DMS114 treated with DMSO at 0.1 percent for 48 hours (cell line): ENCODE measurements at regions not wholly inside any gene's neighbourhood (a gene's known extent, or its start where the extent isn't known, plus 50 kb on each side); places are given as distances from the start of the nearest gene placed in this dataset.

Experiments used
- DNase-seq: peaks from one replicate; lab custom pipeline; 2025; ENCODE audit not compliant: unreplicated experiment; lab: John Stamatoyannopoulos, UW

DNA sequence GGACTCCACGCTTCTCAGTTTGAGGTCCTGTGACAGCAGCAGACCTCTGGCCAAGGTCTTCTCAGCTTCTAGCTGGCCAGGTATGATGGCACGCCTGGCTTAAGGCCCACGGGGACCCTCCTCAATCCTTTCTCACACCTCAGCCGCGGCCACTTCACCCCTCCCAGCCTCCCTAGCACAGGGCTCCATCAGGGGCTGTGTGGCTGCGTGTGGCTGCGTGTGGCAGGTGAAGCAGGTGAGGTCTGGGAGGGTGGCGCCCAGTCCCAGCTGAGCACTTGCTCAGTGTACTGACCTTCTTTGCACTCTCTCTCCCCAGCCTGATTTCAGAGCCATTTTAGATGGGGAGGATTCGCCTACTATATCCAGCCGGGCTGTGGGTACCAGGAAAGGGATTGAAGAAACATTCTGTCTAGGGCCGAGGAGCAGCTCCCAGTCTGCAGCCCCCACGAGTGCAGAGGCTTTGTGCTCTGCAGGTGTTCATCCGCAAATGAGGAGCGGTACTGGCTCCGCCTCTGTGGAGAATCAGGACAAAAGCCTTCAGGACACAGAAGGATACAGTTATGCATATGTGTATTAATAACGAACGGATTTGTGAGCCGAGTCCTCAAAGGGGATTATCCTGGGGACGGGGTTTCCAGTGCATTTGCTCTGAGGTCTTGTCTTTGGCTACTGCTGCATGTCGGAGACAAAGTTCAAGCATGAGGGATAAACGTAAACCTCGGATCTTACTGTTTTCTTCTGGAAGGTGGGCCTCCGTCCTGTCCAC lies 236.9 kb upstream of the RAB6C start:
- no peak for DNase-seq

DNA sequence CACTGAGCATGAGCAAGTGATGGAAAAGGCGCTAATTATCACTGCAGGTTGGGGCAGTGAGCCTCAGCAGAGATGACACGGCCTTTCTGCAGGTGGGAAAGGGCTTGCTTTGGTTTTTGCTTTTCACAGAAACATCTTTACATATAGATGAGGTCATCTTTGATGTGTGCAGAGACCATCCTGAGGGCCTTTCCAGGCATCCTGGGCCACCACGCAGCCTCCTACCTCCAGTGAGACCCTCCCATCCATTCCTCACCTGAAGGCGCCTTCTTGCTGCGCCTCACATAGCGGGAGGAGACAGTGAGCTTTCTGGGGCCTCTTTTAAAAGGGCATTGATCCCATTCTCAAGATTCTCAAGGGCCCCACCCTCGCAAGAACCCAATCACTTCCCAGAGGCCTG lies 235.3 kb upstream of the RAB6C start:
- DNase-seq, result no peak

DNA sequence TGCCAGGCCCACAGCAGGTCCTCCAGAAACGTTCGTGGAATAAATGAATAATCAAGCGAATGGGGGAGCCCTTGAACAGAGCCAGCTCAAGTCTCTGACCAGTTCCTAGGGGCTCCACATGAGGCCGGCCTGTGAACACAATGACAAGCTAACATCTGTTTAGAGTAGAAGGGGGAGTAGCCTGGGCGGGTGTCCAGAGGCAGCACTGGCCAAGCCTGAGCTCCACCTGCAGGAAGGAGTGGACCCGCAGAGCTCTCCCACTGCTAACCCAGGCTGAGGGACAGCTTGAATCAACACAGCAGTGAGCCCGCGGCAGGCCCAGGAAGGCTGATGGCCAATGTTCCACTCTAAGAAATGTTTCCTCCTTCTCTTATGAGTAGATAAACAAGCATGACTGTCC lies 234.8 kb upstream of the RAB6C start:
- DNase-seq, result no peak

DNA sequence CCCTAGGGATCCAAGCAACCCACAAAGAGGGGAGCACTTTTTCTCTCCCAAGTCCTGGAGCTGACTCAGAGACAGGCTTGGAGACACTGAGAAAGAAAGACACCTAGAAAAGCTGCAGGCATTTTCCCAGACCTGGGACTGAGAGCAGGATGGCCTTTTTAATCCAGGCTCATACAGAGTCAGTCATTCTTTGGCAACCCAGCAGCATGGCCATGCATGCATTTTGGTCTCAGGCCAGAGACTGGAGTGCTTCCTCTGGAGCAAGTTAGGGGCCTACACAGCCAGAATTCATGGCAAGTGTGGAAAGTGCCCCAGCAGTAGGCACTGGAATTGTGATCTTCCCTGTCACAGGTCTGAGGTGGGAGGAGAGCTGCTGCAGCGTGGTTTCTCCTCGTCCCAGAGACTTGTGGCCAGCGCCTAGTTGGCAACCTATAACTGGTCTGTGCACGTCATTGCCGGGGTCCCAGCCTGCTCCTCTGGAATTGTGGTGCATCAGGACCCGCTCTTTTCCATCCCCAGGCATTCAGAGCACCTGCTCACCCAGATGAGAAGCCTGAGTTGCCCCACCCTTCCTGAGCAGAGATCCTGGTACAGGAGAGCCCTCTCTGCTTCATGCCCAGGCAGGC lies 231.9 kb upstream of the RAB6C start:
- DNase-seq, result no peak

DNA sequence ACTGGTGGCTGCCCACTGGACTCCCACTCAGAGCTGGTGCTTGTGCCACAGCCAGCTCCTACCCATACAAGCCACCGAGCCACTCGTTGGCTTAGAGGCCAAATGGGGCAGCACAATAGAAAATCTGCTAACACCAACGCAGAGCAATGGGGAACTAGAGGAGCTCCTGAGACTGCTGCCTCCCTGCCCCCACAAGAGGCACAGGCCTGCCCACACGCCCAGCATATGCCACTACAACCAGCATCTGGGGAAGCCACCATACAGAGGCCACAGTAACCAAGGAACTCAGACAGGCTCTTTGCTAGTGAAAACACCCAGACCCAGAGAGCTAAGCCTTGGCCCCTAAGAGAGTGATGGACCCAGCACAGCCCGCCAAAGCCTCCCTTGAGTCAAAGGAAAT lies 231.2 kb upstream of the RAB6C start:
- DNase-seq, result no peak

DNA sequence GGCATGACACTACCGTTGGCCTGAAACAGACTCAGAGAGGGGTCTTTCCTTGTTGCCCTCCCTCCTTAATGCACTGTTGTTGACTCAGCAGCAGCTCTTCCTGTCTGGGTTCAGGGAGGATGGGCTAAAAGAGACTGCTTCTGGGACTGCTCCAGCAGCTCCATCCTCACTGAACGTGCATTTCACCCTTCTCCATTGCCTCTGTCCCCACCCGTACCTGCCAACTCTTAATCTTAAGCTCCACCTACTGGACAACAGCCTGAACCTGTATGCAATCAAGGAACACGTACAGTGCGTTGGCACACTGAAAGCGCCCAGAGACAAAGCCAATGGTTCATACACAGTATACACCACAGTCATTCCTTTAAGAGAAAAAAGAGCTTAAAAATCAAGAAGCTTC lies 230.8 kb upstream of the RAB6C start:
- DNase-seq, result no peak

DNA sequence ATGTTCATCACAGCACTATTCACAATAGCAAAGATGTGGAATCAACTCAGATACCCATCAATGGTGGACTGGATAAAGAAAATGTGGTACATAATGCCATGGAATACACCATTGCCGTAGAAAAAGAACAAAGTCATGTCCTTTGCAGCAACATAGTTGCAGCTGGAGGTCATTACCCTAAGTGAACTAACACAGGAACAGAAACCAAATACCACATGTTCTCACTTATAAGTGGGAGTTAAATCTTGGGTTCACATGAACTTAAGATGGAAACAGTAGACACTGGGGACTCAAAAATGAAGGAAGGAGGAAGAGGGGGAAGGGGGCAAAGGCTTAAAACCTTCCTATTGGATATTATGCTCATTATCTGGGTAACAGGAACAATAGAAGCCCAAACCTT lies 228.1 kb upstream of the RAB6C start:
- DNase-seq, result no peak

DNA sequence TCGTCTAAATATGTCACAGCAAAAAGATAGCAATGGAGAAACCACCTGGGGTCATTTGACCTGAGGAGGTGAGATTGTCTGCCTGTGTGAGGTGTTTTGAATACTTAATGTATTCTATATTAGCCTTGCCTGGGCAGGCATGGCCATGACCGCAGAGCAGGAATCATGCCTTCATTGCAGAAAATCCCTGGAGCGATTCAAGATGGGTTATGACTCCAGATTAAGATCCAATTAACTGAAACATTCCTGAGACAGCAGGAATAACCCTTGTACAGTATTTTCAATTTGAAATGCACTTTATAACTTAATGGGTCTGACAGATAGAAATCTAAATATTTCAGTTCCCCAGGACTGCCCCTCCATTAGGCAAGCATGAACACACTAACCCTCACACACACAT lies 227.3 kb upstream of the RAB6C start:
- no peak for DNase-seq

DNA sequence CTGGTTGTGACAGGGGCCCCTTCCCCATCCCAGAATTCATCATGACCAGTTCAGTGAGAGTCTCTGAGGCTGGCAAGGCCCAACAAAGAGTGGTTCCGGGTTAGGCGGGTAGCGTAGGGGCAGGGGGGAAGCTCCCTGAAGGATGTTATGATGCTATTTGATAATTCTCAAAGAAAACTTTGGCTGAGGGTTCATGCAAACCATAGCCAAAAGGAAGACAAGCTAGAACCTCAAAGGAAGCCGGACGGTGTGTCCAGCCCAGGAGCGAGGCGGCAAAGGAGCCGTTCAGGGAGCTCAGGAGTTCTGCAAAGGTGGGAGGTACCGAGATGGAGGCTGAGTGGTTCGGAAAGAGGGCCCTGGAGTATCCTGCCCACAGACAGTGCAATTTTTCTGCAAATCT lies 226.8 kb upstream of the RAB6C start:
- DNase-seq, result no peak

DNA sequence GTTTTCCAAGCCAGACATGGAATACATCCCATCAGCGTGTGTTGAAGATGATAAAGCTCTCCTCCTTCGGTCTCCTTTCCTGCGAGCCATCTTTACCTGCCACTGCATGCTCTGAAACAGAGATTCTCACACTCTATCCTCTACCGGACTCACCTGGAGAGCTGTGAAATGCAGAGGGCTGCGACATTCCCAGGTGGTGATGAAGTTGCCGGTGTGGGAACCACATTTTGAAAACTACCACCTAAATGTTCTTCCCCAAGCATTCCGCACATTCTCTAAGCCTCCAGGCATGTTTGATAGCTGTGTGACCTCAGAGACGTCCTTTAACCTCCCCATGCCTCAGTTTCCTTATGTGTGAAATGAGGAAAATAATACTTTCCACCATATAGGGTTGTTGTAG lies 226.2 kb upstream of the RAB6C start:
- no peak for DNase-seq

DNA sequence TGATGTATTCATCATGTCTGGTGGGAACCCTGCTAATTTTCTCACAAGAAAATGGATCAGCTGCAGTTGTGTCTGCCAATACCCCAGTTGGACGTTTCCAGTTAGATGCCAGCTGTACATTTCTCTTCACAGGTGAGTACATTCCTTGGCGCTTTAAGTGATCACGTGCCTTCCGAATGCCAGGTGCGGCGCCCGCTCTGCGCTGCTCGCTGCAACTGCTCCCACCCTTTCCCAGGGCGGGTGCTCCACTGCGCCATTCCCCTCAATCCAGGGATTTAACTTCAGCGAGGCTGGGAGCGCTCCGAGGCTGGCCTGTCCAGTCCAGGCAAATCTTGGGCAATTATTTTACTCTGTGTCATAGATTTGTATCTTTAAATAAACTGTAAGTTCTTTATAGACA lies 225.0 kb upstream of the RAB6C start:
- DNase-seq, result no peak

DNA sequence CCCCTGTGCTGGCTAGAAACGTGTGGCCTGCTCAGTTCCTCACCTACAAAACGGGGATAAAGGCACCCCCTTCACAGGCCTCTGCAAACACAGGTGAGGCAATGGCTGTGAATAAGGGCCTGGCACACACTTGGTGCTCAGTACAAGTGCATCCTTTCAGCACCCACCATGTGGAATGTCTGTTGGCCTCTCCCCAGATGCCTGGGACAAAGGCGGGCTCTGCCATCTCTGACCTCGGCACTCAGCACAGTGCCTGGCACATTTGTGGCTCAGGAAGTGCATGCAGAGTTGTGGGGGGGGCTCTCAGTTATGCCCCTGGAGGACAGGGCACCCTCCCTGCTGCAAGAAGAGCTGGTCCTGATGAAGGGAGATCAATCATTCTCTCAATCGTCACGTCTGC lies 224.6 kb upstream of the RAB6C start:
- DNase-seq, result no peak

DNA sequence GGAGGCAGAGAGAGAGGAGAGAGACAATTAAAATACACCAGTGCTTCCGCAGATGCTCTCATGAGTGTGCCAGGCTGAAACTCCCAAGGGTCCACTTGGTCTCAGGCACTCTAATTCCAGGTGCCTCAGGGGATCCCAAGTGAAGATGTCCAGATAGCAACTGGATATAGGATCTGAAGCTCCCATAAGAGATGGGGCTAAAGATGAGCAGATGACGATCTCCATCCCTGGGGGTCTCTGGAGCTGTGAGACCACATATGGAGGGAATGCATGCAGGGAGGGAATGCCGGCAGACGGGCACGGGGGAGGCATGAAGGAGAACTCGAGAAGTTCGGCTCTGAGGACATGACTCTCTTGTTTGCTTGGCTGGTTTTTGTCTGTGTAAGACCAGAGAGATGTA lies 223.7 kb upstream of the RAB6C start:
- no peak for DNase-seq

DNA sequence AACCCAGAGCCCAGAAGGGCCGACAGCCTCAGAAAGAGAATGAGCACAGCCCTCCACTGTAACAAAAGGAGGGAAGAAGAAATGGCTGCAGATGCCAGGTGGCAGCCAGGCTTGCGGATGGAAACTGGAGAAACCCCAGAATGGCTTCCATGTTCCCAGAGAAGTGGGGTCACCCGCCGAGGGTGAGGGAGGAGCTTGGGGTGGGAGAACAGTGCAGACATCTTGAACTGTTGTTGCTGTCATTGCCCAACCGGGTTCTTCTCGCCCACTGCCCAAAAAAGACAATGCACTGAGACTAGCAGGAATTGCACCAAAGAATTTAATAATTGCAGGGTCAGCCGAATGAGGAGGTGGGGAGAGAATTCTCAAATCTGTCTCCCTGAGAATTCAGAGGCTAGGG lies 223.2 kb upstream of the RAB6C start:
- DNase-seq, result no peak

DNA sequence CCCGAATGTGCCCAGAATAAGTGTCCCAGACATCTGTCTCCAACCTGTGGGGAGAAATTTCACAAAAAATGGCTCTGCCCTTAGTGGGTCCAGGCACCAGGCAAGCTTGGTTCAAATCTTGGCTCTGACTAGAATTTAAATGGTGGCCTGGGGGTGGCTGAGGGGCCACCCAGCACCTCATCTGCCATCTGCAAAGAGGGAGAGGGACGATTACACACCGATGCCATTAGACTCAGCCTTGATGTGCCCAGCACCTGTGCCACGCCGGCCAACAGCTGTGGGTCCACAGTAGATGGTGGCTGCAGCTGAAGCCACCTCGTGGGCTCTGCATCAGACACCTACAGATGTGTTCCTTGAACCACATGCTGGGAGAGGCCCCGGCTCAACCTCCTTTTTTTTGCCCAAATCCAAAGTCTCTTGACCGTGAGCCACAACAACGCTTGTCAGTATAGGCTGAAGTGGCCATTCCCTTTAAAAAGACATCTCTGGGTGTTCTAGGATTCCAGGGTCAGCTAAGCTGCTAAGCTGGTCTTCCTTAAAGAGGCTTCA lies 222.0 kb upstream of the RAB6C start:
- no peak for DNase-seq

DNA sequence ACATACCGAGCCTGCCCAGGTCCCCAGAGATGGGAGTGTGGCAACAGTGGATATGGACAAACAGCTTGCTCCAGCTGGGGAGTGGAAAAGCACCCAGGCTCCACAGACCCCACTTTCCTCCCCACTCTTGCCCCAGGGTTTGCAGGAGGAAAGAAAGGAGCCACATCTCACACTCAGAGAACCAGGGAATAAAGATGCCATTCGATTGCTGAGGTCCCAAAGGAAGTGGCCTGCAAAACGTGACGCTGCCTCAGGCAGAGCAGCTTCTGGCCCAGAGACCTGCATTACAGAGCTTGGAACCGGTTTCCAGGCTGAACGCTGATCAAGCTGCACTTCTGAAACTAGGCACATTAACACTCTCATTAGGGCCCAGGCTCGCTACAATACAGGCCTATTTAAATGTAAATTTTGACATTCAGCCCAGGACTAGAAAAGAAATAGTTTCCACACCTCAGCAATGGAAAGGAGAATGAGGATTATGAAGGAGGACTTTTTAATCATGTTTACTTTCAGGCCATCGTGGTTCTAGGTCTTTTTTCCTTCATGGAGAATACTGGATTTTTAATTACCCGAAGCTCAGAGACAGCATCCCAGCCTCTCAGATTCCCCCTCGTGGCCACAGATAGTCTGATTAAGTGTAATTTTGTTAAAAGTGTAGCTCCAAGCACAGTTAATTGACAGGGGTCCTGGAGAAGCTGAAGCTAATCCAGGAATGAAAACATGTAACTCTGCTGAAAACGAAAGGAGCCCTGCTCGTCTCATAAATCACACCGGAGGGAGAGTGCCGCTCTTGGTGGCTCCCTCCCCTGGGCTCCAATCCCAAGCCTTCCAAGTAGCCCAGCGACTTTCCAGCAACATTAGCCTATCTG lies 221.3 kb upstream of the RAB6C start:
- no peak for DNase-seq

DNA sequence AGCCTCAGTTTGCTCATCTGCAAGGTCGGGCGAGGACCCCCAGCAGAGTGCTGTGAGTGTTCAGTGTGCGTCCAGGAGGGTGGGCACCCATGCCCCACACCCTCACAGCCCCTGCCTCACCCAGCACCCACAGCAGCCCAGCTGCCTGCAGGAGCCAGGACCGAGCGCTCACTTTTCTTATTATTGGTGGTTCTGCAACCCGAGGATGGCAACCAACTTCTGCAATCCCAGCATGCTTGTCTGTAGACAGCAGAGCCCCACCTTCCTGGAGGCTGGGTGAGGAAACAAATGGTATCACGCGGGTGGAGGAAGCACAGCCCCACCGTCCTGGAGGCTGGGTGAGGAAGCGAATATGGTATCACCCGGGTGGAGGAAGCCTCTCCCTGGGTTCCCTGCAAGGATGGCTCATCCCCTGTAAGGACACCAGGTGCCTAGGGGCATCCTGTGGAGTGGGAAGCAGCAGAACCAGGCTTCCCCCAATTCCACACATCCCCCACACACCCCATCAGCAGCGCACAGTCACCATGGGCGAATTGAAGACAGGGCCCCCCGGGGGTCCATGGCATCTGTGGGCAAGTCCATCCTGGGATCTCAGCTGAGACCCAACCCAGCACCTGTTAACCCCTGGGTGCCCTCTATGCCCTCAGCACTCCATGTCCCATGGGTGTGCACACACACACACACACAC lies 220.5 kb upstream of the RAB6C start:
- no peak for DNase-seq

DNA sequence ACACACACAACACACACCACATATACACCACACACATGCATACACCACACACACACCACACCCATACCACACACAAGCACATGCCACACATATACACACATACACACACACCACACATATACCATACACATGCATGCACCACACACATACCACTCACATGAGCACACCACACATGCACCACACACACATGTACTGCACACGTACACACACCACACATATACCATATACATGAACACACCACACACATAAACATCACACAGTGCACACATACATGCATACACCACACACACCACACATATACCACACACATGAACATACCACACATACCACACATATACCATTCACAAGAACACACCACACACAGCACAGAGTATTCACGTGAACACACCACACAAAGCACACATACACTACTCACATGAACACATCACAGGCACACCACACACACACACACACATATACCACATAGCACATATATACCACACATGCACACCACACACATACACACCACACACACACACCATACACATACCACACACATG lies 219.9 kb upstream of the RAB6C start:
- no peak for DNase-seq

DNA sequence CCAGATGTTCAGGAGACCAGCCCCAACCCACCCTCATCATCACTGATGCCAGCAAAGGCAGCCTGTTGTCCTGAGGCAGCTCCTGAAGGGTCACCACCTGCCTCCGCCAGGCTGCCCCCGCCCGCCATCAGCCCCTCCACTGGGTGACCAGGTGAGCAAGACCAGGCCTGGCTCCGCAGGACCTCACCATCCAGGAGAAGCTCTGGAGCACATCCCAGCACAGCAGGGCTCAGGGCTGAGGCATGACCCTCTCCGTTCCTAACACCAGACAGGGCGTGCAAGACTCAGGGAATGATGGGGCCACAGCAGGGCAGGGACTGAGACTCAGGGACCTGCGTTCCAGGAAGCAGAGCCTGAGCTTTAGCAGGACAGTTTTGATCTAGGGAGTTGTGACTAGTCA lies 218.8 kb upstream of the RAB6C start:
- DNase-seq, result no peak

DNA sequence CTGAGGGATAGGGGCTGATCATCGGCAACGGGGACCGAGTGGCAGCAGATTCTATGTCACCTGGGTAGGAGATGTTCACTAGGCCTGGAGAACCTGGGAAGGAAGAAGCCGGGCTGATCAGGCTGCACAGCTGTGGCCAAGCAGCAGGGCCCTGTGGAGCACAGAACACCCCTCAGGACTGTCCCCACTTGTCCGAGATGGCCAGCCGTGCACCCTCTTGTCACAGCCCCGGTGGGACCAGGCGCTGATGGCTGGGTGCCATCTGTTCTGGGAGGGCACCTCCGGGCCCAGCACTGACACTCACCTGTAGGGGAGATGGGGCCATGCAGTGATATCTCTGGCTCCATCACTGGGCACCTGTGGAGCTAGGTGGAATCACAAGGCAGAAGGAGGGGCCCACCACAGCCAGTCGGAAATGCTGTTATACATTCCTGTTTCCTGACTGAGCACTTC lies 217.9 kb upstream of the RAB6C start:
- no peak for DNase-seq
